SK-N-SH treated with all-trans-retinoic acid at 6 μM for 48 hours (cell line): ENCODE measurements at regions not wholly inside any gene's neighbourhood (a gene's known extent, or its start where the extent isn't known, plus 50 kb on each side); places are given as distances from the start of the nearest gene placed in this dataset.

Experiments used
- ATAC-seq: fragments of 200-7000 bp; cut with Tn5 transposase; 3 replicates; pipeline ENCODE4 v1.9.1; 2020; ENCODE audit warnings: mild to moderate bottlenecking, moderate library complexity
- ARNTL ChIP-seq: fragments of 450-650 bp; formaldehyde crosslinking; IDR thresholded peaks from 2 replicates; pipeline ENCODE4 v1.5.0; 2020; ENCODE audit warnings: low read depth, mild to moderate bottlenecking, moderate library complexity, borderline replicate concordance
- BACH2 ChIP-seq: fragments of 250-450 bp; sonication (Bioruptor Pico); IDR thresholded peaks from 2 replicates; pipeline ENCODE4 v1.9.0; 2021; ENCODE audit warnings: mild to moderate bottlenecking, borderline replicate concordance
- ESRRG ChIP-seq: fragments of 250-450 bp; sonication (Bioruptor Pico); IDR thresholded peaks from 2 replicates; pipeline ENCODE4 v1.6.1; 2021; ENCODE audit warnings: mild to moderate bottlenecking
- GLIS3 ChIP-seq: fragments of 250-450 bp; sonication (Bioruptor Pico); IDR thresholded peaks from 2 replicates; pipeline ENCODE4 v1.5.0; 2020; ENCODE audit warnings: mild to moderate bottlenecking, moderate library complexity
- ISL1 ChIP-seq: fragments of 250-450 bp; sonication (Bioruptor Pico); IDR thresholded peaks from 2 replicates; pipeline ENCODE4 v2.1.2; 2022; ENCODE audit warnings: mild to moderate bottlenecking, moderate library complexity
- OSR1 ChIP-seq: fragments of 250-450 bp; sonication (Bioruptor Pico); IDR thresholded peaks from 2 replicates; pipeline ENCODE4 v1.8.0; 2022; ENCODE audit warnings: moderate library complexity, mild to moderate bottlenecking, inconsistent platforms
- POU6F1 ChIP-seq: fragments of 250-450 bp; sonication (Bioruptor Pico); IDR thresholded peaks from 2 replicates; pipeline ENCODE4 v1.8.0; 2021; ENCODE audit warnings: low read depth, mild to moderate bottlenecking, moderate library complexity, borderline replicate concordance
- PPARA ChIP-seq: fragments of 250-450 bp; sonication (Bioruptor Pico); IDR thresholded peaks from 2 replicates; pipeline ENCODE4 v1.5.0; 2020; ENCODE audit warnings: mild to moderate bottlenecking, borderline replicate concordance
- RARB ChIP-seq: fragments of 250-450 bp; sonication (Bioruptor Pico); IDR thresholded peaks from 2 replicates; pipeline ENCODE4 v1.8.0; 2021; ENCODE audit warnings: mild to moderate bottlenecking, moderate library complexity
- SNAI2 ChIP-seq: fragments of 250-450 bp; sonication (Bioruptor Pico); IDR thresholded peaks from 2 replicates; pipeline ENCODE4 v1.5.0; 2020; ENCODE audit warnings: mild to moderate bottlenecking, moderate library complexity
- TCF4 ChIP-seq: fragments of 250-450 bp; sonication (Bioruptor Pico); IDR thresholded peaks from 2 replicates; pipeline ENCODE4 v1.8.0; 2021; ENCODE audit warnings: mild to moderate bottlenecking, moderate library complexity, borderline replicate concordance
- TOX ChIP-seq: fragments of 250-450 bp; sonication (Bioruptor Pico); IDR thresholded peaks from 2 replicates; pipeline ENCODE4 v1.8.0; 2021; ENCODE audit warnings: mild to moderate bottlenecking, moderate library complexity, borderline replicate concordance
- TSHZ2 ChIP-seq: fragments of 250-450 bp; sonication (Bioruptor Pico); IDR thresholded peaks from 2 replicates; pipeline ENCODE4 v1.5.0; 2020; ENCODE audit warnings: mild to moderate bottlenecking, moderate library complexity
- ZC3H10 ChIP-seq: fragments of 250-450 bp; sonication (Bioruptor Pico); IDR thresholded peaks from 2 replicates; pipeline ENCODE4 v1.5.1; 2021; ENCODE audit warnings: mild to moderate bottlenecking, moderate library complexity
- ZFP30 ChIP-seq: fragments of 450-650 bp; formaldehyde crosslinking; IDR thresholded peaks from 2 replicates; pipeline ENCODE4 v1.5.0; 2022; ENCODE audit warnings: mild to moderate bottlenecking, moderate library complexity
- ZNF565 ChIP-seq: fragments of 450-650 bp; formaldehyde crosslinking; conservative IDR thresholded peaks from 2 replicates; pipeline ENCODE4 v1.5.0; 2020; ENCODE audit warnings: low read depth, mild to moderate bottlenecking, moderate library complexity
- ZNF8 ChIP-seq: fragments of 450-650 bp; formaldehyde crosslinking; IDR thresholded peaks from 2 replicates; pipeline ENCODE4 v1.5.0; 2020; ENCODE audit warnings: mild to moderate bottlenecking, moderate library complexity
- TF ChIP-seq, protein P1 (sequence below): fragments of 250-450 bp; sonication (Bioruptor Pico); IDR thresholded peaks from 2 replicates; pipeline ENCODE4 v1.8.0; 2020; ENCODE audit warnings: mild to moderate bottlenecking, moderate library complexity, borderline replicate concordance
- TF ChIP-seq, protein P2 (sequence below): fragments of 250-450 bp; sonication (Bioruptor Pico); IDR thresholded peaks from 2 replicates; pipeline ENCODE4 v1.5.1; 2021; ENCODE audit warnings: mild to moderate bottlenecking, moderate library complexity
- TF ChIP-seq, protein P3 (sequence below): fragments of 250-450 bp; sonication (Bioruptor Pico); IDR thresholded peaks from 2 replicates; pipeline ENCODE4 v1.5.1; 2020; ENCODE audit warnings: low read depth, mild to moderate bottlenecking, moderate library complexity

- no peak for ATAC-seq
- TF ChIP-seq ZNF565 (CRISPR knock-in tag): no peak
- TF ChIP-seq GLIS3 (CRISPR knock-in tag): no peak
- TF ChIP-seq TCF4 (CRISPR knock-in tag): no peak
- no peak for TF ChIP-seq ZFP30 (CRISPR knock-in tag)
- no peak for TF ChIP-seq ISL1 (CRISPR knock-in tag)
- TF ChIP-seq ZC3H10 (CRISPR knock-in tag): no peak
- TF ChIP-seq RARB (CRISPR knock-in tag): no peak
- no peak for TF ChIP-seq POU6F1 (CRISPR knock-in tag)
- TF ChIP-seq, protein P1, sequence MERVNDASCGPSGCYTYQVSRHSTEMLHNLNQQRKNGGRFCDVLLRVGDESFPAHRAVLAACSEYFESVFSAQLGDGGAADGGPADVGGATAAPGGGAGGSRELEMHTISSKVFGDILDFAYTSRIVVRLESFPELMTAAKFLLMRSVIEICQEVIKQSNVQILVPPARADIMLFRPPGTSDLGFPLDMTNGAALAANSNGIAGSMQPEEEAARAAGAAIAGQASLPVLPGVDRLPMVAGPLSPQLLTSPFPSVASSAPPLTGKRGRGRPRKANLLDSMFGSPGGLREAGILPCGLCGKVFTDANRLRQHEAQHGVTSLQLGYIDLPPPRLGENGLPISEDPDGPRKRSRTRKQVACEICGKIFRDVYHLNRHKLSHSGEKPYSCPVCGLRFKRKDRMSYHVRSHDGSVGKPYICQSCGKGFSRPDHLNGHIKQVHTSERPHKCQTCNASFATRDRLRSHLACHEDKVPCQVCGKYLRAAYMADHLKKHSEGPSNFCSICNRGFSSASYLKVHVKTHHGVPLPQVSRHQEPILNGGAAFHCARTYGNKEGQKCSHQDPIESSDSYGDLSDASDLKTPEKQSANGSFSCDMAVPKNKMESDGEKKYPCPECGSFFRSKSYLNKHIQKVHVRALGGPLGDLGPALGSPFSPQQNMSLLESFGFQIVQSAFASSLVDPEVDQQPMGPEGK (CRISPR knock-in tag): no peak
- no peak for TF ChIP-seq ZNF8 (CRISPR knock-in tag)
- TF ChIP-seq OSR1: no peak
- TF ChIP-seq, protein P2, sequence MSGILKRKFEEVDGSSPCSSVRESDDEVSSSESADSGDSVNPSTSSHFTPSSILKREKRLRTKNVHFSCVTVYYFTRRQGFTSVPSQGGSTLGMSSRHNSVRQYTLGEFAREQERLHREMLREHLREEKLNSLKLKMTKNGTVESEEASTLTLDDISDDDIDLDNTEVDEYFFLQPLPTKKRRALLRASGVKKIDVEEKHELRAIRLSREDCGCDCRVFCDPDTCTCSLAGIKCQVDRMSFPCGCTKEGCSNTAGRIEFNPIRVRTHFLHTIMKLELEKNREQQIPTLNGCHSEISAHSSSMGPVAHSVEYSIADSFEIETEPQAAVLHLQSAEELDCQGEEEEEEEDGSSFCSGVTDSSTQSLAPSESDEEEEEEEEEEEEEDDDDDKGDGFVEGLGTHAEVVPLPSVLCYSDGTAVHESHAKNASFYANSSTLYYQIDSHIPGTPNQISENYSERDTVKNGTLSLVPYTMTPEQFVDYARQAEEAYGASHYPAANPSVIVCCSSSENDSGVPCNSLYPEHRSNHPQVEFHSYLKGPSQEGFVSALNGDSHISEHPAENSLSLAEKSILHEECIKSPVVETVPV (CRISPR knock-in tag): no peak
- no peak for TF ChIP-seq BACH2 (CRISPR knock-in tag)
- TF ChIP-seq TSHZ2 (CRISPR knock-in tag): no peak
- no peak for TF ChIP-seq ESRRG
- no peak for TF ChIP-seq TOX
- no peak for TF ChIP-seq ARNTL
- no peak for TF ChIP-seq PPARA
- TF ChIP-seq SNAI2 (CRISPR knock-in tag): no peak
Observed at GRCh38 chr14:87434011-87434410, 559.0 kb downstream of the GALC start.

GRCh38 chr14:87432698-87433097 is 560.3 kb downstream of the GALC start:
- ATAC-seq: no peak
- TF ChIP-seq TOX (no peak), ARNTL (no peak), SNAI2 (CRISPR knock-in tag) (no peak), TSHZ2 (CRISPR knock-in tag) (no peak), ZC3H10 (CRISPR knock-in tag) (no peak), GLIS3 (CRISPR knock-in tag) (no peak), POU6F1 (CRISPR knock-in tag) (no peak), ESRRG (no peak), PPARA (no peak), ISL1 (CRISPR knock-in tag) (no peak), ZNF8 (CRISPR knock-in tag) (no peak), OSR1 (no peak), RARB (CRISPR knock-in tag) (no peak), ZFP30 (CRISPR knock-in tag) (no peak), TCF4 (CRISPR knock-in tag) (no peak), BACH2 (CRISPR knock-in tag) (no peak)
- TF ChIP-seq, protein P2 (CRISPR knock-in tag): no peak
- TF ChIP-seq, protein P1 (CRISPR knock-in tag): no peak
- TF ChIP-seq, protein P3, sequence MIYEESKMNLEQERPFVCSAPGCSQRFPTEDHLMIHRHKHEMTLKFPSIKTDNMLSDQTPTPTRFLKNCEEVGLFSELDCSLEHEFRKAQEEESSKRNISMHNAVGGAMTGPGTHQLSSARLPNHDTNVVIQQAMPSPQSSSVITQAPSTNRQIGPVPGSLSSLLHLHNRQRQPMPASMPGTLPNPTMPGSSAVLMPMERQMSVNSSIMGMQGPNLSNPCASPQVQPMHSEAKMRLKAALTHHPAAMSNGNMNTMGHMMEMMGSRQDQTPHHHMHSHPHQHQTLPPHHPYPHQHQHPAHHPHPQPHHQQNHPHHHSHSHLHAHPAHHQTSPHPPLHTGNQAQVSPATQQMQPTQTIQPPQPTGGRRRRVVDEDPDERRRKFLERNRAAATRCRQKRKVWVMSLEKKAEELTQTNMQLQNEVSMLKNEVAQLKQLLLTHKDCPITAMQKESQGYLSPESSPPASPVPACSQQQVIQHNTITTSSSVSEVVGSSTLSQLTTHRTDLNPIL (CRISPR knock-in tag): no peak
